Epithelial cell of esophagus (primary cell): ENCODE measurements at regions not wholly inside any gene's neighbourhood (a gene's known extent, or its start where the extent isn't known, plus 50 kb on each side); places are given as distances from the start of the nearest gene placed in this dataset.
A peak's percentile ranks its signal among the peaks of the same experiment; 100 is the strongest.

ENCODE experiments used
- DNase-seq: peaks from one replicate; pipeline ENCODE4 v3.0.0; 2010; ENCODE audit warnings: low read depth
- H3K4me3 ChIP-seq: 2 replicates; pipeline ENCODE4 v1.5.1; 2011; ENCODE audit warnings: mild to moderate bottlenecking, low read length, control low read depth
- CTCF ChIP-seq: IDR thresholded peaks from 2 replicates; pipeline ENCODE4 v1.5.1; 2011; ENCODE audit warnings: low read depth, mild to moderate bottlenecking, low read length, control low read depth, inconsistent platforms; ENCODE audit not compliant: insufficient read depth; ENCODE audit errors: missing control alignments

GRCh38 chr7:106400923-106401322 lies 116.1 kb upstream of the NAMPT start:
- TF ChIP-seq CTCF: no peak
- DNase-seq: no peak
- H3K4me3 ChIP-seq: no peak overlapping the region

- TF ChIP-seq CTCF: no peak
- no peak overlapping the region for H3K4me3 ChIP-seq
- DNase-seq: no peak
Measured at GRCh38 chr7:106398786-106399185, 114.0 kb upstream of the NAMPT start.

- no peak overlapping the region for H3K4me3 ChIP-seq
- no peak for TF ChIP-seq CTCF
- DNase-seq: no peak
Measured at GRCh38 chr7:106397994-106398393, 113.2 kb upstream of the NAMPT start.

GRCh38 chr7:106394526-106394925 lies 109.7 kb upstream of the NAMPT start:
- DNase-seq: peak; percentile 14
- no peak for TF ChIP-seq CTCF
- H3K4me3 ChIP-seq: no peak overlapping the region

- TF ChIP-seq CTCF: no peak
- H3K4me3 ChIP-seq: no peak overlapping the region
- peak; percentile 51 for DNase-seq
Measured at GRCh38 chr7:106393564-106394251, 108.9 kb upstream of the NAMPT start.

- no peak for TF ChIP-seq CTCF
- peak; percentile 74 for DNase-seq
- no peak overlapping the region for H3K4me3 ChIP-seq
Measured at GRCh38 chr7:106392590-106392989, 107.8 kb upstream of the NAMPT start.

GRCh38 chr7:106392144-106392543 lies 107.4 kb upstream of the NAMPT start:
- no peak overlapping the region for H3K4me3 ChIP-seq
- no peak for TF ChIP-seq CTCF
- DNase-seq: no peak
